ENCODE measurements at regions not wholly inside any gene's neighbourhood (a gene's known extent, or its start where the extent isn't known, plus 50 kb on each side); places are given as distances from the start of the nearest gene placed in this dataset.
A peak's percentile ranks its signal among the peaks of the same experiment; 100 is the strongest.

DNA sequence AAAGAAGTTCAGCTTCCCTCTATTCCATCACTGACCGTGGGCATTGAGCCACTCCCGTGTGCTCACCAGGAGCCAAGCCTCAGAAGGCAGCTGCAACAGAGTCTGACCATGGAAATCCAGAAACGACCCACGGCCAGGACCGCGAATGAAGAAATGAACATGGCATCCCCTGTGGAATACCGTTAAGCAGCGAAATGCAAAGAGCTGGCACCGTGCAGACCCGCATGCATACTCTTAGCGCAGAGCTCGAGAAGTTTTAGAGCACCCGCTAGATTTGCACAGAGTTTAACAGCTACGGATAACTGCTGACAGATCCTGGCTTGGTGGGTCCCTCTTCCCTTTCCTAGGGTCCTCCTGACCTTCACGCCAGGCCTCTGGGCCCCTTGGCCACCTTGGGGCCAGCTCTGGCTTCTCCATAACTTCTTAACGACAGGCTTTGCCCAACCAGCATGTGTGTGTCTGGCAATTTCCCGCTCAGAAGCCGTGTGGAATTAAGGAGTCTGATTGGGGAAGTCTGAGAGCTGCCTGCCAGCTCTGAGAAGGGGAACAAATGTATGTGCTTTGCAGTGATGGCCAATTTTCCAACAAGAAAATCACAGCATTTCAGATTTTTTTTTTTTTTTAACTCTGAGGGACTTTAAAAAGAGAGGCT is 75.3 kb upstream of the COL5A1 start:
- ATAC-seq (ENCODE audit: low FRiP score in 2 of 2): no peak
- H3K9me3 ChIP-seq: peaks cover 0 to 12% (median 1%) of the 10 kb centered on the region in 4 donors
- H3K36me3 ChIP-seq: no peaks in the 10 kb centered on the region
- no peaks in the 10 kb centered on the region for H3K27me3 ChIP-seq
- 89 to 90% methylated on average over 18 of the region's 18 CpGs for WGBS, 2 donors
- no peaks in the 10 kb centered on the region for H3K4me1 ChIP-seq
- TF ChIP-seq POLR2A (IDR thresholded peaks at IDR 0.05) (no peak), EP300 (IDR thresholded peaks at IDR 0.05) (no peak), POLR2AphosphoS5 (IDR thresholded peaks at IDR 0.05) (no peak)
- TF ChIP-seq, protein P1, sequence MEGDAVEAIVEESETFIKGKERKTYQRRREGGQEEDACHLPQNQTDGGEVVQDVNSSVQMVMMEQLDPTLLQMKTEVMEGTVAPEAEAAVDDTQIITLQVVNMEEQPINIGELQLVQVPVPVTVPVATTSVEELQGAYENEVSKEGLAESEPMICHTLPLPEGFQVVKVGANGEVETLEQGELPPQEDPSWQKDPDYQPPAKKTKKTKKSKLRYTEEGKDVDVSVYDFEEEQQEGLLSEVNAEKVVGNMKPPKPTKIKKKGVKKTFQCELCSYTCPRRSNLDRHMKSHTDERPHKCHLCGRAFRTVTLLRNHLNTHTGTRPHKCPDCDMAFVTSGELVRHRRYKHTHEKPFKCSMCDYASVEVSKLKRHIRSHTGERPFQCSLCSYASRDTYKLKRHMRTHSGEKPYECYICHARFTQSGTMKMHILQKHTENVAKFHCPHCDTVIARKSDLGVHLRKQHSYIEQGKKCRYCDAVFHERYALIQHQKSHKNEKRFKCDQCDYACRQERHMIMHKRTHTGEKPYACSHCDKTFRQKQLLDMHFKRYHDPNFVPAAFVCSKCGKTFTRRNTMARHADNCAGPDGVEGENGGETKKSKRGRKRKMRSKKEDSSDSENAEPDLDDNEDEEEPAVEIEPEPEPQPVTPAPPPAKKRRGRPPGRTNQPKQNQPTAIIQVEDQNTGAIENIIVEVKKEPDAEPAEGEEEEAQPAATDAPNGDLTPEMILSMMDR (IDR thresholded peaks at IDR 0.05): no peak
- H3K27ac ChIP-seq: no peak overlapping the region
- DNase-seq: peak in 1 of 2 donors; percentile 5
- no peak overlapping the region for H3K4me3 ChIP-seq

DNA sequence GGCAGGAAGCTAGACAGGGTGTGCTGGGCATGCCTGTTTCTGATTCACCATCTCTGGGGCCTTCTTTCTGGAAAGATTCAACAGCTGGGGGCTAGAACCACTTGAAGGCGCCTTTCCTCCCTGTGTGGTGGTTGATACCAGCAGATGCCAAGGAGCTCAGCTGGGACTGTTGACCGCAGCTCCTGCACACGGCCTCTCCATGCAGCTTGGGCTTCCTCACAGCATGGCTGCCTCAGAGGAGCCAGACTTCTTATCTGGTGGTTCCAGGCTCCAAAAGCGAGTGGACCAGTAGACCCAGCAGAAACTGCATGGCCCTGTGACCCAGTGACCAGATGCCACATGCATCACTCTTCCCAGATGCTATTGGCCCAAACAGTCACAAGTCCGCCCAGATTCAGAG is 74.7 kb upstream of the COL5A1 start:
- Histone ChIP-seq H3K4me1 (no peaks in the 10 kb centered on the region), H3K27me3 (no peaks in the 10 kb centered on the region), H3K27ac (no peak overlapping the region), H3K36me3 (no peaks in the 10 kb centered on the region), H3K4me3 (no peak overlapping the region), H3K9me3 (peaks cover 0 to 12% (median 1%) of the 10 kb centered on the region in 4 donors)
- DNase-seq (peak in 1 of 2 donors; percentile 0), ATAC-seq (ENCODE audit: low FRiP score in 2 of 2) (no peak)
- 95 to 98% methylated on average over 2 to 5 of the region's 5 CpGs for WGBS, 2 donors
- no peak for TF ChIP-seq POLR2A (IDR thresholded peaks at IDR 0.05)
- no peak for TF ChIP-seq EP300 (IDR thresholded peaks at IDR 0.05)
- TF ChIP-seq POLR2AphosphoS5 (IDR thresholded peaks at IDR 0.05): no peak
- TF ChIP-seq, protein P1 (IDR thresholded peaks at IDR 0.05): no peak

DNA sequence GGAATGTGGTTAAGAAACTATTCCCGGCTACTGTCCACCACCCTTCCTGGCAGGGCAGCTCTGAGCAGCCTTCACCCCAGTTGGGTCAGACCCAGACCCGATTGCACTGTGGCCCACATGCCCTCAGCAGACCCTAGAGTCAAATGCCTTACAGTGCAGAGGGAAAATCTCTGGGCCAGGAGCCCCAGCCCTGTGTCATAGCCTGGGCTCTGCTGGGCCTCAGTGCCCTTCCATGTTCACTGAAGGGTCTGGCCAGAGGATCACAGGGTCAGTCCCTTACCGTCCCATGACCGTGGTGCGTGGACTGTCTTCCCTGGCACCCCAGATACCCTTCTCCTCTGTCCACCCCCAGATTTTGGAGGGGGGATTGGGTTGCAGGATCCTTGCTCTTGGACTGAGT is 73.5 kb upstream of the COL5A1 start:
- ATAC-seq (ENCODE audit: low FRiP score in 2 of 2) (no peak), DNase-seq (peak in 1 of 2 donors; percentile 3)
- Histone ChIP-seq H3K27ac (no peak overlapping the region), H3K27me3 (no peaks in the 10 kb centered on the region), H3K4me3 (no peak overlapping the region), H3K9me3 (peaks cover 0 to 12% (median 1%) of the 10 kb centered on the region in 4 donors), H3K4me1 (no peaks in the 10 kb centered on the region), H3K36me3 (no peaks in the 10 kb centered on the region)
- TF ChIP-seq, protein P1 (IDR thresholded peaks at IDR 0.05): no peak
- no peak for TF ChIP-seq POLR2AphosphoS5 (IDR thresholded peaks at IDR 0.05)
- no peak for TF ChIP-seq EP300 (IDR thresholded peaks at IDR 0.05)
- TF ChIP-seq POLR2A (IDR thresholded peaks at IDR 0.05): no peak
- WGBS, 2 donors: 66 to 74% methylated on average over 5 of the region's 5 CpGs

DNA sequence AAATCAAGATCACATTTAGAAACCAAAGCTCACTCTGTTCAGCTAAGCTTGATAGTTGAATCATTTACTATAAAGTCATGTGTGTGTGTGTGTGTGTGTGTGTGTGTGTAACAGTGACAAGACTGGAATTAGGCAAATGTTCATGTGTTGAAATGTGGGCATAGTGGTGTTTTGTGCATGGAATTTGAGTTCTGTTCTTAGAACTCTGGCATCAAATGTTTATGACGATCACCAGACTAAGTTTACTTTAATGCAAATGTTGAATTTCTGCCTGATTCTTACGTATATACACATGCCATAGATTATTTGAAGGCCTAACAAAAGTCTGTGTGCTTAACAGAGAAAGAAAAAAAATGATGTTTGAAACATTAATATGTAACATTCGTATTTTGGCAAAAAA is 72.8 kb upstream of the COL5A1 start:
- 71 to 75% methylated on average over 3 of the region's 3 CpGs for WGBS, 2 donors
- no peak for ATAC-seq (ENCODE audit: low FRiP score in 2 of 2)

More for the DNA sequence above, 72.8 kb upstream of the COL5A1 start:
- no peaks in the 10 kb centered on the region for H3K27me3 ChIP-seq
- H3K4me3 ChIP-seq: no peak overlapping the region
- H3K27ac ChIP-seq: no peak overlapping the region
- TF ChIP-seq EP300 (IDR thresholded peaks at IDR 0.05): no peak
- TF ChIP-seq, protein P1 (IDR thresholded peaks at IDR 0.05): no peak
- no peak for TF ChIP-seq POLR2AphosphoS5 (IDR thresholded peaks at IDR 0.05)
- TF ChIP-seq POLR2A (IDR thresholded peaks at IDR 0.05): no peak
- no peaks in the 10 kb centered on the region for H3K36me3 ChIP-seq
- no peaks in the 10 kb centered on the region for H3K4me1 ChIP-seq
- peaks cover 0 to 12% (median 1%) of the 10 kb centered on the region in 4 donors for H3K9me3 ChIP-seq
- DNase-seq: no peak
